GM18517 (cell line): ENCODE measurements at regions not wholly inside any gene's neighbourhood (a gene's known extent, or its start where the extent isn't known, plus 50 kb on each side); places are given as distances from the start of the nearest gene placed in this dataset.
"Not testable (repeated sequence)": the region's sequence is repeated elsewhere in the genome, so short reads cannot be mapped to it uniquely, and the experiment has no call there.

ENCODE experiments used
- ATAC-seq: cut with Tn5 transposase; IDR thresholded peaks from one replicate; pipeline ENCODE4 v1.9.1; 2021; ENCODE audit warnings: mild to moderate bottlenecking, moderate library complexity; ENCODE audit not compliant: unreplicated experiment

DNA sequence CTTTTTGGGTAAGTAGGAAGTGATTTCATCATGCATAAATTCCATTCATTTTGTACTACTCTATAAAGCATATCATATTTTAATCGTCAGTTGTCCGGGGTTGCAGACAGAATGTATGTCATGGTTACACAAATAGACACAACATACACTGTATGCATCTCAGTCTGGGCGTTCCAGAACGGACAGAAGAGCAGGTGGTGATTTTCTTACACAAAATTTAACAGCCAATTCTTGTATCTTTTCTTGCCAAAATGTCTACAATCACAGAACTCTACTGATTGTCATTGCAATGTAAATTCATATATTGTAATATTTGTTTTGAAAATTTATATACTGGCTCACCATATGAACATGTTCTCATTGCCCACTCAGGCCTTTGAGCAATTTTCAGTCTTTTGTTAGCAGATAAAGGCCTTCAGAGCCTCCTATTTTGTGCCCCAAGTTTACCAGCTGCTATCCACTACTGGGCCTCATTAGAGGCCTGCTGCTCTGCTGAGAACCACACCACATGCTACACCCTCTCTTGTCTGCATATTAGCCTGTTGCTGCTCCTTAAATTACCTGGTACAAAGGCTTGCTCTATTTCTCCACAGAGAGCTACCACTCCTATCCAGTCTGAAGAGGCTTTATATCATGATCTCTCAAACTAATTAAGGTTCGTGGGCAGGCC is 61.5 kb downstream of the PRDM13 start:
- no peak for ATAC-seq

DNA sequence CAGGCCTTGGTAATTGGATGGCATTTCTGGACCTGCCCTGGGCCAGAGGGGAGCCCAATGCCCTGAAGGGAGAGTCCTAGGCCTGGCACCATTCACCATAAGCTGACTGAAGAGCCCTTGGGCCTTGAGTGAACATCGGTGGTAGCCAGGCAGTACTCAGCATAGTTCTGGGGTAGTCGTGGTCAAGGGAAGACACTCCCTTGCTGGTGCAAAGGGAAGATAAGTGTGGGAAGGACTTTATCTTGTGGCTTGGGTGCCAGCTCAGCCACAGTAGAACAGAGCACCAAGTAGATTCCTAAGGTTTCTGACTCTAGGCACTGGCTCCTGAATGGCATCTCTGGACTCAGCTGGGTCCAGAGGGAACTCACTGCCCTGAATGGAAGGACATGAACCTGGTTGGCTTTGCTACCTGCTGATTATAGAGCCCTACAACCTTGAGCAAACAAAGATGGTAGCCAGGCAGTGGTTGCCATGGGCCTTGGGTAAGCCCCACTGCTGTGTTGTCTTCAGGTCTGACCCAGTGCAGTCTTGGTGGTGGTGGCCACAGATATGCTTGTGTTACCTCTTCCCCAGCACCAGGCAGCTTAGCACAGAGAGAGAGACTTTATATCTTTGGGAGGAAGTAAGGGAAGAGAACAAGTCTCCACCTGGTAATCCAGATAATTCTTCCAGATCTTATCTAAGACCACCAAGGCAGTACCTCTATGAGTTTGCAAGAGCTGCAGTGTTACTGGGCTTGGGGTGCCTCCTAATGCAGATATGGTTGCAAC is 83.5 kb downstream of the PRDM13 start:
- ATAC-seq = no peak

DNA sequence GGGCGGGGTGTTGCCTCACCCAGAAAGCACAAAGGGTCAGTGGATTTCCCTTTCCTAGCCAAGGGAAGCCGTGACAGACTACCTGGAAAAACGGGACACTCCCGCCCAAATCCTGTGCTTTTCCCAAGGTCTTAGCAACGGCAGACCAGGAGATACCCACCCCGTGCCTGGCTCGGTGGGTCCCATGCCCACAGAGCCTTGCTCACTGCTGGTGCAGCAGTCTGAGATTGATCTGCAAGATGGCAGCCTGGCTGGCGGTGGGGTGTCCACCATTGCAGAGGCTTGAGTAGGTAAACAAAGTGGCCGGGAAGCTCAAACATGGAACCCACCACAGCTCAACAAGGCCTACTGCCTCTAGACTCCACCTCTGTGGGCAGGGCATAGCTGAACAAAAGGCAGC is 95.7 kb downstream of the PRDM13 start:
- not testable (repeated sequence) for ATAC-seq

- no peak for ATAC-seq
Measured at GRCh38 chr6:99709062-99709461, 102.4 kb downstream of the PRDM13 start.

DNA sequence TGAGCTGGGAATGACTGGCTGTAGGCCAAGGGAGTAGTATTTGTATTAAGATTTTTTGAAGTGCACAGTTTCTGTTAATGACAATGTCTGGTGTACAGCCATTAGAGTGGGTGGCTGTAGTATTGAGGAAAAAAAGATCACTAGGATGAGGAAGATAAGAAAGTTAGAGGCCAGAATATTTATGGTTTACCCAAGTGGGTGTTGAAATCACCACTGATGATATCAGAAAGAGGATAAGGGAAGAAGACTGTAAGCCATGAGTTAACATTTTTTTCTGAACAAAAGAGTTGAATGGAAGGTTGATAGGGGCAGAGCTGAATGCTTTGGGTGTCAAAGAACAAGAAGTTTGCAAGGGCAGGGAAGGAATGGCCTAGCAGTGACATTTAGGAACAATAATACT is 104.7 kb downstream of the PRDM13 start:
- no peak for ATAC-seq

DNA sequence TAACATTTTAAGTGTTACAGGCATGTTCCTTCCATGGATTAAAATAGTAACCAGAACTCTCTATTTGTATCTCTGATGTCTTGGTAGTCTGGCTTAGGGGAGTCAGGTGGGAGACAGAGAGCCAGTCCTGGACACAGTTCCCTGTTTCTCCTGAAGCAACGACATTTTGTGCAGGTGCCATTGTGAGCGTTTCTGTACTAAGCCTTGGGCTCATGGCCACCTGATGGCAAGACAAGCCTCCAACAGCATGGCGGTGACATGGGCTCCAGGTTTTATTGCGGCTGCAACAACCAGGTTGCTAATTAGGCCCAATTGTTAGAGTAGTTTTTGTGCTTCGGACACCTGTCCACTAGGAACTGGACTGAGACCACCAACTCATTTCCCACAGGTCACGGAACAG is 105.3 kb downstream of the PRDM13 start:
- ATAC-seq = no peak

- no peak for ATAC-seq
Measured at GRCh38 chr6:99712519-99712918, 105.9 kb downstream of the PRDM13 start.

- not testable (repeated sequence) for ATAC-seq
Measured at GRCh38 chr6:99722043-99722442, 115.4 kb downstream of the PRDM13 start.

DNA sequence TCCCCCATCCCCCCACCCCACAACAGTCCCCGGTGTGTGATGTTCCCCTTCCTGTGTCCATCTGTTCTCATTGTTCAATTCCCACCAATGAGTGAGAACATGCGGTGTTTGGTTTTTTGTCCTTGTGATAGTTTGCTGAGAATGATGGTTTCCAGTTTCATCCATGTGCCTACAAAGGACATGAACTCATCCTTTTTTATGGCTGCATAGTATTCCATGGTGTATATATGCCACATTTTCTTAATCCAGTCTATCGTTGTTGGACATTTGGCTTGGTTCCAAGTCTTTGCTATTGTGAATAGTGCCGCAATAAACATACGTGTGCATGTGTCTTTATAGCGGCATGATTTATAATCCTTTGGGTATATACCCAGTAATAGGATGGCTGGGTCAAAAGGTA is 123.6 kb downstream of the PRDM13 start:
- ATAC-seq = not testable (repeated sequence)

GRCh38 chr6:99736302-99736701 is 129.7 kb downstream of the PRDM13 start:
- ATAC-seq = no peak

DNA sequence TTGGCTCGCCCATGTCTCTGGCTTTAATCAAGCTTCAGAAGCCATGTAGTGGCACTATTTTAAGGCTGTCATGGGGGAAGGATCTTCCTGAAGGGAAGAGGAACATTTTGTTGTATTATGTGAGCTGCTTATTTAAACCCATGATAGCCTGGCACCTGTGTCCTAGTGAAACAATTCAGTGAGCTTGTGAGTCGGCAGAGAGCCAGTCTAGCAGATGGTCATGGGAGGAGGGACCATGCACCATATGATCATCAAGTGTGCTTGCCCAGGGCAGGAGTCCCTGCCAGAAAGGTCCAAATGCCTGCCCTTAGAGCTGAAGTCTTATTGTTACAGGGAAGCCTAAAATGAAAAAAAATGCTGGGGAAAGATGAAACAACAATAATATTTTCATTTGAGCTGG is 132.9 kb downstream of the PRDM13 start:
- no peak for ATAC-seq

DNA sequence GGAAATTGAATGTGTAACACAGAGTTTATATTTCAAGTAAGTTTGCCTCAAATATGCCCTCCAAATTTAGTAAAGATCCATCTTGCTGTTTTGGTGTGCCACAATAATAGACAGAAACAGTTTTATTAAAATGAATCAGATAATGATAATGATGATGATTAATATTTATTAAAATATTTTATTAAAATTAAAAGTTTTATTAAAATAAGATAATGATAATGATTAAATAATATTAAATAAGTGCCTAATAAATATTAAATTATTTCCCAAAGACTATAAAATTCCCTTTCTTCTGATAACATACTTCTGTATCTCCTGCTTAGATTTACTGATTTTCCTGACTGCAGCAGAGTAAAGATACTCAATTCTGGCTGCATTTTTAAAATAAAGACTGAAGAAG is 134.5 kb downstream of the PRDM13 start:
- ATAC-seq = no peak

DNA sequence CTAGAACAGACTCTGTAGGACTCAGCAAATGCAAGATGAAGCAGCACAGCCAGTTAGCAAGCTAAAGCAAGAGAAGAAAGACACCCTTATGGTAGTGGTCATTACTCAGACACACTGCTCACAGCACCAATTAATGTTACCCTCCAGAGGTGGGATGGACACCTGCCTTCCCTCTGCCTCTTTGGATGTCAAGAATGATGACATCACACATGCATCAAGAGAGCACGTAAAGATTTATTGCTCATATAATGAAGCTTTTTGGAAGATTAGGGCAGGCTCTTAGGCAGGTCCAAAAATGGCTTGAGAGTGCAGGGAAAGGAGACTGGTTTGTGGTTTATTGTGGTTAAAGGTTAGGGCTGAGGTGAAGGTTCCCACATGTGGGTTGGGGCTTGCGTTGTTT is 137.0 kb downstream of the PRDM13 start:
- no peak for ATAC-seq

- no peak for ATAC-seq
Measured at GRCh38 chr6:99745651-99746050, 139.0 kb downstream of the PRDM13 start.

GRCh38 chr6:99746261-99746895 is 139.7 kb downstream of the PRDM13 start:
- ATAC-seq = peak; percentile 95

DNA sequence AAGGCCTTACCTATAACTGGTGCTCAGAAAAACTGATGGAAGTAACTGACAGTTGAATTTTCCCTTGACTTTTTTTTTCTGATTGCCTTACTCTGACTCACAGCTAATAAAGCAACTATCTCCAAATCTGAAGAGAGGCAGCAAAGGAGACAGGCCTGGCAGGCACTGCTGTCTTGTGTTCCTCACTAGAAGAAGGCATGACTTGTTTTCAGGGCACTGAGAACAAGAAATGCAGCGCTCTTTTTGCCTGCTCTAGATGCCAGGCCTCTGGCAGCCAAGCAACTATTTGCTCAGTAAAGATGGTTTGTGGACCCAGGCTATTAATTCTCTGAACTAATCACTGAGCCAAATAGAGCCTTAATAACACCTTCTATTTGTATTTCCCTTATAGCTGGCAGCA is 155.1 kb downstream of the PRDM13 start:
- no peak for ATAC-seq

GRCh38 chr6:99768166-99768565 is 161.5 kb downstream of the PRDM13 start:
- ATAC-seq = no peak

- ATAC-seq = no peak
Measured at GRCh38 chr6:99779631-99780555, 173.3 kb downstream of the PRDM13 start.

DNA sequence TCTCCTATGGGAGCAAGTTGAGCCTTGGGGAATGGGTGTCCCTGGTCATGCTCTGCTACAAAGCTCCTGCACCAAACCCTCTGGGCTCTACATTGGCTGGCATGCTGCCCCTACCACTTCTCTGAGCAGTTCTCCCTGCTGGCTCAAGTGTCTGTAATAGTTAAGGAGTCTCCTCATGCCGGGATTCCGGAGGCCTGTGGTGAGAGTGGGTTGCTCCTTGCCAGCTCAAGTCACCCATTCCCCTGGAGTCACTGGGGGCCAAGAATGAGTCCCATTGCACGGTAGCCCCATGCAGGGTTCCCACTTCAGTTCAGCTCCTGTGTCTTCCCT is 173.9 kb downstream of the PRDM13 start:
- ATAC-seq = no peak

DNA sequence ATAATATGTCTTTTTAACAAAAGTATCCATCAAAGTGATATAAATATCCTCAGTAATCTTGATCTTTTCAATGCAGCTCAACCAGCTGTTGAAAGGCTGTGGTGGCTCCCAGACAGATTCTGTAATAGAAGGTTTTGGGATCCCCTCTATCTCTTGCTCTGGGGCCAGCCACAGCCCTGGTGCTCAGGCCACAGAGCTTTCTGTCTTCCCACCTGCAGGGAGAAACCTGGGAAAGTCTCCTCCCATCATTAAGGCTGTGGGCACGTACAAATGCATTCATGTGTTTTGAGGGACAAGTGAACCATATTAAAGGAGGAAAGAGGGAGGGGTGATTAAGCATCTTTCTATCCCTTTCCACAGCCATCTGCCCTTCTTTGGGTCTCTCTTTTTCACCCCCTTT is 183.1 kb downstream of the PRDM13 start:
- ATAC-seq = no peak

- no peak for ATAC-seq
Measured at GRCh38 chr6:99790679-99791078, 184.0 kb downstream of the PRDM13 start.
